K562 (cell line): ENCODE measurements at regions not wholly inside any gene's neighbourhood (a gene's known extent, or its start where the extent isn't known, plus 50 kb on each side); places are given as distances from the start of the nearest gene placed in this dataset.

Source experiments
- ATAC-seq: fragments of 200-7000 bp; cut with Tn5 transposase; 3 replicates; pipeline ENCODE4 v1.9.1; 2020; ENCODE audit warnings: moderate library complexity
- BruUV-seq: library from RNA; stranded (reverse); fragments of 400-500 nt; replicated peaks from 2 replicates; lab custom pipeline; 2021; lab: Mats Ljungman, UMichigan
- CTCF ChIA-PET: fragments of 300-600 bp; formaldehyde crosslinking; extraction: SDS; loops from one replicate; lab custom pipeline; 2021; ENCODE audit warnings: low intra/inter-chr PET ratio; lab: Yijun Ruan, JAX
- POLR2A ChIA-PET: fragments of 300-600, 350-650 bp; sonication (Branson Sonifier 250); formaldehyde crosslinking; extraction: SDS; loops from one replicate; lab custom pipeline; 2021; ENCODE audit warnings: antibody characterized with exemption, inconsistent platforms; lab: Yijun Ruan, JAX
- DNase-seq, 4 experiments: peaks; one replicate each; pipeline versions ENCODE4 v3.0.0 to v3.0.0-alpha.2; 2011 to 2018; ENCODE audit warnings: low spot score in 3 of 4, mixed read lengths in 3 of 4; ENCODE audit errors: extremely low read depth in 1 of 4
- FAIRE-seq: peaks from 2 replicates; lab custom pipeline; 2011; peaks lifted over from hg19 to GRCh38; lab: Jason Lieb, UNC
- H2AFZ ChIP-seq: 2 replicates; pipeline ENCODE4 v1.6.0; 2011; ENCODE audit warnings: low read depth, low read length, control low read depth, inconsistent platforms
- H3K27ac ChIP-seq: fragments of 200-600 bp; 3 replicates; pipeline ENCODE4 v1.8.0; 2011; ENCODE audit warnings: low read depth, mild to moderate bottlenecking, control low read depth, inconsistent platforms, low read length, moderate library complexity, mixed read lengths; ENCODE audit errors: extremely low read depth
- H3K27me3 ChIP-seq, 2 experiments: fragments of 300-600 bp in 1 of 2; 2 replicates in 1 of 2; 3 replicates in 1 of 2; pipeline versions ENCODE4 v1.6.0 to v1.8.0; 2011; ENCODE audit warnings: inconsistent platforms in 2 of 2, low read length in 2 of 2, mild to moderate bottlenecking in 1 of 2, mixed read lengths in 1 of 2, moderate library complexity in 1 of 2; ENCODE audit not compliant: control insufficient read depth in 2 of 2, insufficient read depth in 2 of 2
- H3K36me3 ChIP-seq: fragments of 300-600 bp; 3 replicates; pipeline ENCODE4 v1.8.0; 2011; ENCODE audit warnings: mild to moderate bottlenecking, low read length, inconsistent platforms; ENCODE audit not compliant: control insufficient read depth, insufficient read depth
- H3K4me1 ChIP-seq, 2 experiments: fragments of 200-600 bp in 1 of 2; replicated peaks in 1 of 2; 2 replicates in 1 of 2; 3 replicates in 1 of 2; pipeline versions ENCODE4 v1.5.1 to v1.8.0; 2011; ENCODE audit warnings: inconsistent platforms in 2 of 2, low read length in 2 of 2, mild to moderate bottlenecking in 1 of 2, mixed read lengths in 1 of 2, moderate library complexity in 1 of 2; ENCODE audit not compliant: control insufficient read depth in 2 of 2, insufficient read depth in 2 of 2
- H3K4me2 ChIP-seq: 2 replicates; pipeline ENCODE4 v1.6.1; 2011; ENCODE audit warnings: low read length, control low read depth, inconsistent platforms, mixed read lengths; ENCODE audit not compliant: insufficient read depth
- H3K4me3 ChIP-seq: fragments of 200-600 bp; sonication (generic), shearing (Covaris generic); 2 replicates; pipeline ENCODE4 v1.5.1; 2016; ENCODE audit warnings: control low read depth, inconsistent platforms
- H3K79me2 ChIP-seq: fragments of 200-600 bp; 3 replicates; pipeline ENCODE4 v1.8.0; 2011; ENCODE audit warnings: low read length, inconsistent platforms; ENCODE audit not compliant: control insufficient read depth, insufficient read depth
- H3K9ac ChIP-seq, 2 experiments: 2 replicates each; pipeline versions ENCODE4 v1.6.0 to v1.6.1; 2011; ENCODE audit warnings: low read depth in 2 of 2, low read length in 2 of 2, control low read depth in 1 of 2, inconsistent platforms in 1 of 2, mild to moderate bottlenecking in 1 of 2, mixed read lengths in 1 of 2; ENCODE audit not compliant: insufficient read depth in 1 of 2
- H3K9me1 ChIP-seq: one replicate; pipeline ENCODE4 v1.6.0; 2011; ENCODE audit warnings: inconsistent platforms, mild to moderate bottlenecking, low read length, moderate library complexity; ENCODE audit not compliant: control insufficient read depth, insufficient read depth
- H3K9me3 ChIP-seq: replicated peaks from 2 replicates; pipeline ENCODE4 v1.5.1; 2011; ENCODE audit warnings: low read depth, low read length, inconsistent platforms; ENCODE audit not compliant: control insufficient read depth, insufficient read depth
- H4K20me1 ChIP-seq: replicated peaks from 2 replicates; pipeline ENCODE4 v1.6.1; 2011; ENCODE audit warnings: low read length, inconsistent platforms, mixed read lengths; ENCODE audit not compliant: control insufficient read depth, insufficient read depth
- ATF3 ChIP-seq, 2 experiments: fragments of 450-650 bp in 1 of 2; sonication (generic) in 1 of 2; formaldehyde crosslinking in 1 of 2; IDR thresholded peaks in 1 of 2; conservative IDR thresholded peaks in 1 of 2; 2 replicates each; pipeline versions ENCODE4 v1.6.1 to v1.8.1; 2016 to 2023; ENCODE audit warnings: mild to moderate bottlenecking in 2 of 2, moderate library complexity in 2 of 2, inconsistent platforms in 1 of 2, missing genetic modification reagents in 1 of 2
- BCL6 ChIP-seq: fragments of 250-450 bp; sonication (Bioruptor Pico); IDR thresholded peaks from 2 replicates; pipeline ENCODE4 v1.4.0; 2020
- BHLHE40 ChIP-seq: IDR thresholded peaks from 2 replicates; pipeline ENCODE4 v1.6.1; 2011; ENCODE audit warnings: low read length, improper control_type of control experiment
- E2F8 ChIP-seq: fragments of 450-650 bp; IDR thresholded peaks from 2 replicates; pipeline ENCODE4 v1.7.1; 2018; ENCODE audit warnings: mild to moderate bottlenecking, low read depth; ENCODE audit not compliant: partially characterized antibody
- IRF1 ChIP-seq: sonication (generic); formaldehyde crosslinking; IDR thresholded peaks from 2 replicates; pipeline ENCODE4 v1.8.0; 2022; ENCODE audit warnings: missing genetic modification reagents, mild to moderate bottlenecking, borderline replicate concordance
- KAT7 ChIP-seq: sonication (generic); formaldehyde crosslinking; IDR thresholded peaks from 2 replicates; pipeline ENCODE4 v1.8.0; 2022; ENCODE audit warnings: missing genetic modification reagents, mild to moderate bottlenecking, borderline replicate concordance
- KAT8 ChIP-seq: fragments of 450-650 bp; IDR thresholded peaks from 2 replicates; pipeline ENCODE4 v1.6.1; 2016; ENCODE audit warnings: low read depth, mild to moderate bottlenecking
- MAZ ChIP-seq, 2 experiments: fragments of 450-650 bp in 1 of 2; sonication (generic) in 1 of 2; formaldehyde crosslinking; IDR thresholded peaks in 1 of 2; conservative IDR thresholded peaks in 1 of 2; 2 replicates each; pipeline versions ENCODE4 v1.4.0 to v1.5.0; 2020; ENCODE audit warnings: mild to moderate bottlenecking in 1 of 2, missing genetic modification reagents in 1 of 2
- NFIC ChIP-seq: fragments of 450-650 bp; IDR thresholded peaks from 2 replicates; pipeline ENCODE4 v1.6.1; 2017; ENCODE audit warnings: mild to moderate bottlenecking, inconsistent platforms
- RBM17 ChIP-seq: fragments of 200-400 bp; formaldehyde crosslinking; IDR thresholded peaks from 2 replicates; pipeline ENCODE4 v1.6.1; 2017; ENCODE audit warnings: low read depth, mild to moderate bottlenecking, low read length, borderline replicate concordance
- ZNF217 ChIP-seq: sonication (generic); formaldehyde crosslinking; IDR thresholded peaks from 2 replicates; pipeline ENCODE4 v1.8.0; 2022; ENCODE audit warnings: mild to moderate bottlenecking, missing genetic modification reagents
- ZNF316 ChIP-seq: fragments of 450-650 bp; IDR thresholded peaks from 2 replicates; pipeline ENCODE4 v1.6.1; 2016
- ZNF449 ChIP-seq: fragments of 250-450 bp; sonication (Bioruptor Pico); IDR thresholded peaks from 2 replicates; pipeline ENCODE4 v1.8.0; 2022; ENCODE audit warnings: moderate library complexity, mild to moderate bottlenecking, inconsistent platforms
- ZNF717 ChIP-seq: fragments of 250-450 bp; sonication (Bioruptor Pico); IDR thresholded peaks from 2 replicates; pipeline ENCODE4 v1.5.0; 2021
- in situ Hi-C: fragments of 300-500 bp; cut with MboI; formaldehyde crosslinking; loops from 4 replicates; pipeline ENCODE4 v1.15.0; 2018; ENCODE audit warnings: inconsistent platforms, mixed read lengths
- intact Hi-C: fragments of 100-400 bp; cut with micrococcal nuclease; formaldehyde crosslinking; loops from 2 replicates; pipeline ENCODE4 v1.14.2; 2022

- FAIRE-seq (no peak), DNase-seq (no peak), ATAC-seq (no peak)
- ChIA-PET POLR2A (no interaction called here), CTCF (no interaction called here)
- H4K20me1 ChIP-seq, result no peaks in the 10 kb centered on the region
- H3K27ac ChIP-seq, result no peak overlapping the region
- in situ Hi-C loops (no loop called here), intact Hi-C loops (no loop called here)
- H3K9me1 ChIP-seq, result no peaks in the 10 kb centered on the region
- H3K36me3 ChIP-seq, result no peaks in the 10 kb centered on the region
- H3K27me3 ChIP-seq, result no peaks in the 10 kb centered on the region
- H3K9ac ChIP-seq, result no peak overlapping the region
- no TSS peak for BruUV-seq
- no peak overlapping the region for H3K4me2 ChIP-seq
- H2AFZ ChIP-seq, result no peak overlapping the region
- no peaks in the 10 kb centered on the region for H3K4me1 ChIP-seq
- no peaks in the 10 kb centered on the region for H3K9me3 ChIP-seq
- no peak overlapping the region for H3K4me3 ChIP-seq
- no peaks in the 10 kb centered on the region for H3K79me2 ChIP-seq
- TF ChIP-seq MAZ (CRISPR knock-in tag; conservative IDR thresholded peaks at IDR 0.05 in 1 of 2, IDR thresholded peaks at IDR 0.05 in 1 of 2) (no peak), RBM17 (no peak), ZNF717 (CRISPR knock-in tag) (no peak), ZNF316 (no peak), IRF1 (CRISPR knock-in tag) (no peak), ATF3 (IDR thresholded peaks at IDR 0.05) (no peak), ATF3 (CRISPR knock-in tag; conservative IDR thresholded peaks at IDR 0.05) (no peak), ZNF449 (CRISPR knock-in tag) (no peak), BCL6 (no peak), NFIC (no peak), KAT7 (CRISPR knock-in tag) (no peak), KAT8 (no peak), BHLHE40 (no peak), E2F8 (no peak), ZNF217 (no peak)
Observed at GRCh38 chr7:49322476-49322875, 398.1 kb downstream of the CDC14C start.
